HG03039 (cell line): ENCODE measurements at regions not wholly inside any gene's neighbourhood (a gene's known extent, or its start where the extent isn't known, plus 50 kb on each side); places are given as distances from the start of the nearest gene placed in this dataset.

Experiments used
- ATAC-seq: cut with Tn5 transposase; IDR thresholded peaks from one replicate; pipeline ENCODE4 v1.9.1; 2021; ENCODE audit warnings: mild to moderate bottlenecking, moderate library complexity; ENCODE audit not compliant: unreplicated experiment

- no peak for ATAC-seq
Measured at GRCh38 chr3:127133971-127134370, 59.0 kb upstream of the PRR23E start.

- ATAC-seq: no peak
Measured at GRCh38 chr3:127134466-127134865, 58.5 kb upstream of the PRR23E start.

DNA sequence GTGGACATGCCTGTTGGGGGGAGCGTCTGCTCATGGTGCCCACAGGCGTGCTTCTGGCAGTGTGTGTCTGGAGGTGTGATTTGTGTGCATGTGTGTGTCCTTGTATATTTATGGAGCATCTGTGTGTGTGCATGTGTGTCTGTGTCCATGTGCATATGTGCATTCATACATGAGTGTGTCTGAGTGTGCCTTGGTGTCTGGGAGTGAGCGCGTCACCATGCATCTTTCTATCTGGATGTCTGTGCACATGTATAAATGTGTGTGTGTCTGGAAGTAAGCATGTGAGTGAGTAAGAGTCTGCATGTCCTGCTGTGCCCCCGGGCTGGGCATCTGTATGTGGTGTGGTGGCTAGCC, 58.1 kb upstream of the PRR23E start:
- ATAC-seq: no peak

DNA sequence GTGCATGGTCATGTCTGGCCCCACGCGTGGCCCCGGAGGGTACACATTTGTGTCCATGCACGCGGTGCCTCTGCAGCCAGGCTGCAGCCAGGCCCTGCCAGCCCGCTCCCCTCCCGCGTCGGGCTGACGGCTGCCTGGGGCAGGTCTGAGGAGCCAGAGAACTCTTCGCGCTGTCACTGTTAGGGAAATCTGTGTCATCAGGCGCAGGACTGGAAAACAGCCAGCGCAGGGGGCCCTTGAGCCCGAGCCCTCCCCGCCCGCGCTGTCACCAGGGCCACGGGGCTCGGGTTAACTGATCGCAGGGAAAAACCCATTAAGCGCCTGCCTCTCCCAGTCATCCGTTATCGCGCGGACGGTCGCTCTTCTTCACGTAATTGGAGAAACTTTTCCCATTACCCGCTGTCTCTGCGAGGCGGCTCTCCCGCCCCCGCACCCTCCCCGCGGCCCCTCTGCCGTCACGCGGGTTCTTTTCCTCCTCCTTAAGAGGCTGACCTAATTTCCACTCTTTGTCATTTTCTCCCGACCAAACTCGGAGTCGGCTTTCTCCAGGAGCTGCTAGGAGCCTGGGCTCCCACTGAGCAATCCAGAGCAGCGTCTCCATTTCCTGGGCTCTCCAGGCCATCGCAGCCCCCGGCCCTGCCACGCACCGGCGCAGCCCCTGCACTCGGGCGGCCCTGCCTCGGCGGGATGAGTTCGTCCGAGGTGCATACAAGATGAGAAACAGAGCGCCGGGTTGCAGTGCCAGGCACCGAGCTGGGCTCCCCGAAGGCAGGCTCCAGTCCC, 57.5 kb upstream of the PRR23E start:
- ATAC-seq: no peak

DNA sequence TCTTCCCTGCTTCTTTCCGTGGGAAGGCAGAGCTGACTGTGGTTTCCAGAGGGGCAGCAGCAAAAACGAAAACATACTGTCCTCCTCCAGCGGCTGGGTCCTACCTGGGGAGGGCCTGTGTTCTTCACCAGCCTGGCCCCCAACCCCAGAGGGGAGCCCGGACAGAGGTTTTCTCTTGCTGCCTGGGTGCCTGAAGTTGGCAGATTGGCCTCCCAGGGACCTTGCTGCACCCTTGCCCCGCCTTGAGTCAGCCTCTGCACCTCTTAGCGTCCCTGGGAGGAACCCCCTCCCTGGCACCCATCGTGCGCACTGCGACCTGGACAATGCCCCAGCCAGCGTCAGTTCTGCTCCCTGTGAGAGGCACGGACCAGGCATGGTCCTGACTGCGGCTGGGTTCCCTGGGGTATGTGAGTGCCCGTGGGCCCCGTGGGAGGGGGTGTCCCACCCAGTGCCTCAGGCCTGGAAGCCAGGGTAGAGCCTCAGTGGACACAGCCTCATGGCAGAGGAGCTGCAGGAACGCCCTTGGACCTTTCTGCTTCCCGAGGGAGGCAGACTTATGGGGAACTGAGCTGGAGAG, 56.8 kb upstream of the PRR23E start:
- no peak for ATAC-seq

GRCh38 chr3:127136706-127137105, 56.2 kb upstream of the PRR23E start:
- no peak for ATAC-seq

- no peak for ATAC-seq
Measured at GRCh38 chr3:127137113-127137512, 55.8 kb upstream of the PRR23E start.

DNA sequence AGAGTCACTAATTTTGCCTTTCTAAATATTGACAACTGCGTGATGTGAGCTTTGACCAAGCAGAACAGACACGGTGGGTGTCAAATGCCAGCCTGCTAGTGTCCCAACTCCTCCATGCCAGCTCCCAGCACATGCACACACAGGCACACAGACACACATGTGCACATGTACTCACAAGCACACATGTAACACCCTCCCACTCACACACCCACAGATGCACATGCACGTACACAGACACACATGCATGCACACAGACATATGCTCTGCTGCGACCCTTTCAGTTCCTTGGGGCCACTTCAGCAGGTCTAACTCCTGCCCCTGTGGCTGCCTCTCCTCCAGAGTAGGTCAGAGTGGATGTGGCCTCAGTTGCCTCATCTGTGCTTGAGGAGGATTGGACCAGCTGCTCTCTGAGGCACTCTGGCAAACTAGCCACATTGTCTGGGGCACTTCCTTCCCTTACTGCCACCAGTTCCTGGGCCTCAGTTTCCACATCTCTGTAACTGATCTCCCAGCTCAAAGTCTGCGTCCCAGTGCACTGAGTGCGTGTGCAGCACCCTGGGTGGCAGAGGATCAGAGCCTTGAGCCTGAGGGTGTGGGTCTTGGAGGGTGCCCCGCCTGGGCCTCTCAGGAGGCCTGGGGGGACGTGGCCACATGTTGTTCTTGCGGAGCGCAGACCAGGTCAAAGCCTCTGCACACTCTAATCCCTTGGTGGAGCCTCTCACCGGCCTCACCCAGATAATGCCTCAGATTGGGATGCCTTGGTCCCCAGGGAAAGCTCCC, 55.0 kb upstream of the PRR23E start:
- no peak for ATAC-seq

- no peak for ATAC-seq
Measured at GRCh38 chr3:127139601-127140500, 53.1 kb upstream of the PRR23E start.

DNA sequence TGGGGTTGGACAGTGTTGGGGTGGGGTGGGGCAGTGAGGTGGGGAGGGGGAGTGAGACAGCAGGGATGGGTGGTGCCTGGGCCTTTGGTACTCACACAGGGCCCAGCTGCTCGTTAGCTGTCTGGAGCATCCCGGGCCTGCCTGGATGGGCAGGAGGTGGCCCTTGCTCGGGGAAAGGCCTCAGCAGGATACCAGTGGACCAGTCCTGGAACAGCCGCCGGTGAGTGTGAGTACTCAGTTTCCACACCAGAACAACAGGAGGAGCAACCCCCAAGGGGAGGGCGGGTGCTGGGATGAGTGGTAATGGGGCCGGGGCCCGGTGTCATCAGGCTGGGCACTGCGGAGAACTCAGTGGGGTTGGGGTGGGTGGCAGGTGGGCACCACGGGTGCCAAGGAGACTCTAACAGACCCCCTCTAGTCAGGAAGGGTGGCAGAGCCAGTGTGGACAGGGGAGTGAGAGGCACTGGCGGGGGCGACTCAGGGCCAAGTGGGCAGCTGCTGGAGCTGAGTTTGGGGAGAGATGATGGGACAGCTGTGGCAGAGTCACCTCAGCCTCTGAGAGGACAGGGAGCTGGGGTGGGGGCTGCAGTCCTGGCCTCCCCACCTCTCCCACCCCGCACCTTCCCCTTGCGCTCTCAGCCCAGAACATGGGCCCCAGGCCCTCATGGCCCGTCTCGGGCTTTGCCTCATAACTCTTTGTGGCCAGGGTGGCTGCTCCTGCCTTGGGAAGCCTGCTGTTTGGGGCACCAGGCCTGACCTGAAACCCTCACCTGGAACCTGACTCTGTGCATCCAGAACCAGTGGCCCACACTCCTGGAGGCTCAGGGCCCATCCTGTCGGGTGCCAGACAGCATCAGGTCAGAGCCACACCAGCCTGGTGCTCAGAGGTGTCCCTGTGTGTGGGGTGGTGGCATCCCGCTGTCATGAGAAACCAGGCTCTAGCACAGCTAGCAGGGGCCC, 52.1 kb upstream of the PRR23E start:
- no peak for ATAC-seq

DNA sequence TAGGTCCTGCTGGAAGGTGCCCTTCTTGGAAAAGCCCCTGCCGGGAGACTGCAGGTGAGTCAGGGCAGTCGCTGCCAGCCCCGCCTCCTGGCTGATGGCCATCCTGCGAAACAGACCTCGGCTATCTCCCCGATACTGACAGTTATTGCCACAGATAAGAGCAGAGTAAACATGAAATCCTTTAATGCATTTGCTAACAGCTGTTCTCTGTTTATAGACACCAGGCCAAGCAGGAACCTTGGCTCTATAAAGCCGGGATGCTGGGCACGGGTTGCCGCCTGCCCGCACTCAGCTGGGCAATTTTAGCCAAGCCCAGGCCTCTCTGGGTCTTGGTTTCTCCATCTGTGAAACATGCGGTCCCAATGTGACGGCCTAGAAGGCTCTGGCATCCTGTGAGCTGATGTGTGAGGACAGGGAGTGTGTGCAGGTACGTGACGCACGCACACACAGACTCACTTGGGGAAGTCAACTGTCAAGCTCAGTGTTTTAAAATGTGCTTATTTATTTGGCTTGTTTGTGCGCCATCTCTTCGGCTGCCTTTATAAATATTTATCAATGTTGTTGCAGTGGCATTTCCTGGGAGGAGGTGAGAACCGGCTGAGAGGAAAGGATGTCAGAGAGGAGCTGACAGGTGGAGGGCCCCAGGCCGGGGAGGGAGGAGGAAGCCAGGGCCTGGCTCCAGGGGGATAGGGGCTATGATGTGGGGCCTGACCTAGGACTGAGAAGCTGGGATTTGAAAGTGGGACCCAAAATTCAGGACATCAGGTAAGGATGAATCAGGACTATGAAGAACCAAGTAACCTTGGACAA, 50.8 kb upstream of the PRR23E start:
- no peak for ATAC-seq
